Fibroblast of mammary gland (primary cell): ENCODE measurements at regions not wholly inside any gene's neighbourhood (a gene's known extent, or its start where the extent isn't known, plus 50 kb on each side); places are given as distances from the start of the nearest gene placed in this dataset.

ENCODE experiments used
- DNase-seq: peaks from one replicate; pipeline ENCODE4 v3.0.0-alpha.2; 2010; ENCODE audit warnings: low read depth
- H3K4me3 ChIP-seq: 2 replicates; pipeline ENCODE4 v1.5.1; 2011; ENCODE audit warnings: low read depth, mild to moderate bottlenecking, low read length, moderate library complexity; ENCODE audit not compliant: control insufficient read depth
- CTCF ChIP-seq: conservative IDR thresholded peaks from 2 replicates; pipeline ENCODE4 v1.5.1; 2011; ENCODE audit warnings: low read depth, low read length, inconsistent platforms; ENCODE audit not compliant: control insufficient read depth, insufficient read depth

- no peak for TF ChIP-seq CTCF
- no peak for DNase-seq
- H3K4me3 ChIP-seq: no peak overlapping the region
These were observed 160.8 kb downstream of the DMRT2 start for GRCh38 chr9:1210954-1211353.

- H3K4me3 ChIP-seq: no peak overlapping the region
- peak; percentile 57 for DNase-seq
- TF ChIP-seq CTCF: no peak
These were observed 166.4 kb downstream of the DMRT2 start for GRCh38 chr9:1216532-1216931.

- no peak overlapping the region for H3K4me3 ChIP-seq
- no peak for TF ChIP-seq CTCF
- peak; percentile 33 for DNase-seq
These were observed 166.9 kb downstream of the DMRT2 start for GRCh38 chr9:1217076-1217475.

GRCh38 chr9:1219284-1219683 is 169.1 kb downstream of the DMRT2 start:
- no peak for TF ChIP-seq CTCF
- H3K4me3 ChIP-seq: no peak overlapping the region
- DNase-seq: peak; percentile 7

- H3K4me3 ChIP-seq: no peak overlapping the region
- no peak for TF ChIP-seq CTCF
- DNase-seq: no peak
These were observed 171.1 kb downstream of the DMRT2 start for GRCh38 chr9:1221298-1221697.

- DNase-seq: peak; percentile 46
- no peak for TF ChIP-seq CTCF
- no peak overlapping the region for H3K4me3 ChIP-seq
These were observed 172.4 kb downstream of the DMRT2 start for GRCh38 chr9:1222511-1222910.
